Keratinocyte (primary cell): ENCODE measurements at regions not wholly inside any gene's neighbourhood (a gene's known extent, or its start where the extent isn't known, plus 50 kb on each side); places are given as distances from the start of the nearest gene placed in this dataset.

Experiments
- DNase-seq: peaks from one replicate; pipeline ENCODE4 v3.0.0-alpha.2; 2011; ENCODE audit warnings: low read depth, missing footprints, low spot score
- FAIRE-seq: peaks from 2 replicates; lab custom pipeline; 2011; peaks lifted over from hg19 to GRCh38; lab: Jason Lieb, UNC
- H2AFZ ChIP-seq: 2 replicates; pipeline ENCODE4 v1.6.0; 2012; ENCODE audit warnings: low read length, control low read depth, inconsistent platforms; ENCODE audit not compliant: control insufficient read depth
- H3K27ac ChIP-seq: 2 replicates; pipeline ENCODE4 v1.5.1; 2011; ENCODE audit warnings: low read length; ENCODE audit not compliant: control insufficient read depth, insufficient read depth
- H3K27me3 ChIP-seq: 3 replicates; pipeline ENCODE4 v1.6.0; 2011; ENCODE audit warnings: low read length; ENCODE audit not compliant: control insufficient read depth, insufficient read depth; ENCODE audit errors: extremely low read depth
- H3K36me3 ChIP-seq, 2 experiments: 2 replicates in 1 of 2; 3 replicates in 1 of 2; pipeline ENCODE4 v1.5.1; 2011; ENCODE audit warnings: low read length in 2 of 2, mild to moderate bottlenecking in 1 of 2; ENCODE audit not compliant: control insufficient read depth in 2 of 2, insufficient read depth in 2 of 2; ENCODE audit errors: extremely low read depth in 1 of 2
- H3K4me1 ChIP-seq: 3 replicates; pipeline ENCODE4 v1.5.1; 2011; ENCODE audit warnings: low read length; ENCODE audit not compliant: control insufficient read depth, insufficient read depth; ENCODE audit errors: extremely low read depth
- H3K4me2 ChIP-seq: 3 replicates; pipeline ENCODE4 v1.6.0; 2011; ENCODE audit warnings: low read depth, low read length; ENCODE audit not compliant: control insufficient read depth, insufficient read depth; ENCODE audit errors: extremely low read depth
- H3K4me3 ChIP-seq, 3 experiments: fragments of 200-600 bp in 1 of 3; sonication (generic) in 1 of 3; 2 replicates in 2 of 3; 3 replicates in 1 of 3; pipeline ENCODE4 v1.5.1; 2011 to 2016; ENCODE audit warnings: low read length in 3 of 3, mild to moderate bottlenecking in 3 of 3, control low read depth in 2 of 3, inconsistent platforms in 1 of 3, low read depth in 1 of 3, mixed read lengths in 1 of 3, mixed run types in 1 of 3, moderate library complexity in 1 of 3; ENCODE audit not compliant: control insufficient read depth in 2 of 3, insufficient read depth in 2 of 3; ENCODE audit errors: extremely low read depth in 1 of 3
- H3K79me2 ChIP-seq: 2 replicates; pipeline ENCODE4 v1.6.0; 2012; ENCODE audit warnings: low read length; ENCODE audit not compliant: control insufficient read depth, insufficient read depth
- H3K9ac ChIP-seq: 3 replicates; pipeline ENCODE4 v1.6.0; 2011; ENCODE audit warnings: low read length; ENCODE audit not compliant: control insufficient read depth, insufficient read depth; ENCODE audit errors: extremely low read depth
- H3K9me1 ChIP-seq: 3 replicates; pipeline ENCODE4 v1.6.0; 2011; ENCODE audit warnings: low read length; ENCODE audit not compliant: control insufficient read depth, insufficient read depth; ENCODE audit errors: extremely low read depth
- H3K9me3 ChIP-seq: 2 replicates; pipeline ENCODE4 v1.5.1; 2012; ENCODE audit warnings: low read depth, low read length; ENCODE audit not compliant: control insufficient read depth
- H4K20me1 ChIP-seq: 3 replicates; pipeline ENCODE4 v1.6.0; 2011; ENCODE audit warnings: low read length; ENCODE audit not compliant: control insufficient read depth, insufficient read depth; ENCODE audit errors: extremely low read depth
- CTCF ChIP-seq, 3 experiments: IDR thresholded peaks in 1 of 3; conservative IDR thresholded peaks in 1 of 3; optimal IDR thresholded peaks in 1 of 3; 2 replicates in 2 of 3; 3 replicates in 1 of 3; pipeline versions ENCODE3 to v1.5.1; 2011; ENCODE audit warnings: low read length in 3 of 3, mild to moderate bottlenecking in 3 of 3, moderate library complexity in 2 of 3, control low read depth in 1 of 3, inconsistent platforms in 1 of 3; ENCODE audit not compliant: insufficient read depth in 2 of 3; ENCODE audit errors: extremely low read depth in 1 of 3
- EZH2 ChIP-seq: IDR thresholded peaks from one replicate; pipeline ENCODE4 v1.6.1; 2012; ENCODE audit warnings: inconsistent platforms, mild to moderate bottlenecking, low read length, moderate library complexity
- dilution Hi-C: fragments of 300-500 bp; cut with MboI; formaldehyde crosslinking; loops from one replicate; pipeline ENCODE4 v1.7.0; 2020; ENCODE audit warnings: low sequenced_read_pairs; ENCODE audit not compliant: extremely low pct_ligation_motif_present

GRCh38 chrX:1734806-1735205 is 119.9 kb downstream of the ASMT start:
- no peaks in the 10 kb centered on the region for H3K79me2 ChIP-seq
- no peaks in the 10 kb centered on the region for H3K9me3 ChIP-seq
- DNase-seq, result no peak
- TF ChIP-seq EZH2 (no peak), CTCF (optimal IDR thresholded peaks at IDR 0.05 in 1 of 3, IDR thresholded peaks at IDR 0.05 in 1 of 3, conservative IDR thresholded peaks at IDR 0.05 in 1 of 3; ENCODE audit: extremely low read depth in 1 of 3, insufficient read depth in 2 of 3, low read length in 3 of 3) (no peak)
- no peak overlapping the region for H2AFZ ChIP-seq
- no peak overlapping the region for H3K4me2 ChIP-seq
- no peaks in the 10 kb centered on the region for H3K27me3 ChIP-seq
- H4K20me1 ChIP-seq, result no peaks in the 10 kb centered on the region
- H3K4me3 ChIP-seq, result no peak overlapping the region
- no peaks in the 10 kb centered on the region for H3K9me1 ChIP-seq
- no peak overlapping the region for H3K9ac ChIP-seq
- H3K4me1 ChIP-seq, result no peaks in the 10 kb centered on the region
- dilution Hi-C loops, result no loop called here
- no peaks in the 10 kb centered on the region for H3K36me3 ChIP-seq
- FAIRE-seq, result no peak
- H3K27ac ChIP-seq, result no peak overlapping the region

- H4K20me1 ChIP-seq, result no peaks in the 10 kb centered on the region
- H3K27me3 ChIP-seq, result no peaks in the 10 kb centered on the region
- no peaks in the 10 kb centered on the region for H3K9me3 ChIP-seq
- no peaks in the 10 kb centered on the region for H3K79me2 ChIP-seq
- H3K36me3 ChIP-seq, result no peaks in the 10 kb centered on the region
- H3K4me3 ChIP-seq, result no peak overlapping the region
- H3K4me2 ChIP-seq, result no peak overlapping the region
- H3K9ac ChIP-seq, result no peak overlapping the region
- H3K27ac ChIP-seq, result no peak overlapping the region
- dilution Hi-C loops, result no loop called here
- TF ChIP-seq EZH2, result no peak
- TF ChIP-seq CTCF (optimal IDR thresholded peaks at IDR 0.05 in 1 of 3, IDR thresholded peaks at IDR 0.05 in 1 of 3, conservative IDR thresholded peaks at IDR 0.05 in 1 of 3; ENCODE audit: extremely low read depth in 1 of 3, insufficient read depth in 2 of 3, low read length in 3 of 3), result no peak
- H3K4me1 ChIP-seq, result no peaks in the 10 kb centered on the region
- FAIRE-seq, result no peak
- DNase-seq, result no peak
- H3K9me1 ChIP-seq, result no peaks in the 10 kb centered on the region
- no peak overlapping the region for H2AFZ ChIP-seq
These were observed 127.0 kb downstream of the ASMT start for GRCh38 chrX:1741816-1742394.
